NCI-H2196 (cell line): ENCODE measurements at regions not wholly inside any gene's neighbourhood (a gene's known extent, or its start where the extent isn't known, plus 50 kb on each side); places are given as distances from the start of the nearest gene placed in this dataset.

Source experiments
- DNase-seq: peaks from one replicate; lab custom pipeline; 2025; ENCODE audit not compliant: unreplicated experiment; lab: John Stamatoyannopoulos, UW

DNA sequence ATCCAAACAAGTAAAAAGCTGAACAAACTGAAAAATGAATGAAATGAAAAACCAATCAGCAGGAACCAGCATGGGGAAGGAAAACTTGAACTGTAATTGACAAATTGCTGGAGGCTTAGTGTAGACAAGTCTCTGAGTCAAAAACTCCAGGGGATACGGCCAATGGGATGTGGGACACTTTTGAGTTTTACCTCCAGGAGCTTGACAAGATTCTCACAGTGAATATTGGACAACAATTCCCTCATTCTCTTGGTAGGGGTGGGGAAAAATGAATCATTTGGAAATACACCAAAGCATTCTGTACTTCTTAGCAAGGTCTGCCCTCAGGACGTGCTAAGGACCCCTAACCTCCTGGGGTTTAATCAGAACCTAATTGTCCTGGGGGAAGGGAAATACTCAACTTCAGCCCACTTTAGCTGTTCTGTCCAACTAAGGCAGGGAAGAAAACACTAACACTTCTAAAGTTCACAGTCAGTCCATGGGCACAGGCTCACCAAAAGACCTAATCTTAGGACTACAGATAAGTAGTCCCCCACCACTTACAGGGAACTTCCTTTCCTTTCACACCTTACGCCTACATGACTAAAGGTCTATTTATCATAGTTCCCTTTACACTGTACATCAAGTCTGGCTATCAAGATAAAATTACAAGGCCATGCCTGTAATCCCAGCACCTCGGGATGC, 60.7 kb upstream of the CDC42BPA start:
- DNase-seq = no peak

DNA sequence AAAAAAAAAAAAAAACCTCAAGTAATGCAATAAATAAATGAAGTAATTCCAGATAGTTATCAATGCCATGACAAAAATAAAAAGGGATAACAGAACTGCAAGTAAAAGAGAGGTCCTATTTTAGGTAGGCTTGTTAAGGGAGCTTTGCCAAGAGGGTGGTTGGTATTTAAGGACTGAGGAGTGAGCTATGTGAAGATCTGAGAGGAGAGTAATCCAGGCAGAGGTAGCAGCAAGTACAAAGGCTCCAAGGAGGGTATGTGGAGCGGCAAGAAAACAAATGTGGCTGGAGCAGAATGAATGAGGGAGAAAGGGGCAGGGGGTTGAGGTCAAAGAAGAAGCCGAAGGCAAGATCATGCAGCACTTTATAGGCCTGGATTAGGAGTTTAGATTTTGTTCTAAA, 59.9 kb upstream of the CDC42BPA start:
- no peak for DNase-seq

DNA sequence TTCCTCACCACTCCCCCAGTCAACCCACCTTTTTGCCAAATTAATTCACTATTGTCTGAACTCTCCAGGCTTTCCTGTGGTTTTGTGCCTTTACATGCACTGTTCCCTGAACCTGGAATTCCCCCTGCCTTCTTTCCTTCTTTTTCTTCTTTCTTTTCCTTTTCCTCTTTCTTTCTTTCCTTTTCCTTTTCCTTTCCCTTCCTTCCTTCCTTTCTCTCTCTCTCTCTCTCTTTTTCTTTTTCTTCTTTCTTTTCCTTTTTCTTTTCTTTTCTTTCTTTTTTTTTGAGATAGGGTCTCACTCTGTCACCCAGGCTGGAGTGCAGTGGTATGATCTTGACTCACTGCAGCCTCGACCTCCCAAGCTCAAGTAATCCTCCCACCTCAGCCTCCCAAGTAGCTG, 56.6 kb upstream of the CDC42BPA start:
- no peak for DNase-seq

DNA sequence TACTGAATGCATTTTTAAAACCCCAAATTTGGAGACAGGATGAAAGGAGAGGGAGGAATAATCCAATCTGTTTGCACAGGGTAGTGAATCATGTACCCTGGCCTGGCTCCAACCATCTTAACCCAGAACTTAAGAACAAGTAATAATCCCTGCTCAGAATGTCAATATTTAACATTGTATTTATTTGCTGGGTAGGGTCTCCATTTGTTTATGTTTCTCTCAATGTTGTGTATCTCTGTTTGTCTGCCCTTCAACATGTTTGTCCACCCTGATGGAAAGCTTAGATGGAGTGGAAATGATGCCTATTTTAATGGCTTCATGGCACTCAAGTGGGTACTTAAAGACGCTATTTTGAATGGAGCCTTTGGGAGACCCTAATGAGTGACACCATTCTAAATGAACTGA, 54.4 kb upstream of the CDC42BPA start:
- DNase-seq = no peak

DNA sequence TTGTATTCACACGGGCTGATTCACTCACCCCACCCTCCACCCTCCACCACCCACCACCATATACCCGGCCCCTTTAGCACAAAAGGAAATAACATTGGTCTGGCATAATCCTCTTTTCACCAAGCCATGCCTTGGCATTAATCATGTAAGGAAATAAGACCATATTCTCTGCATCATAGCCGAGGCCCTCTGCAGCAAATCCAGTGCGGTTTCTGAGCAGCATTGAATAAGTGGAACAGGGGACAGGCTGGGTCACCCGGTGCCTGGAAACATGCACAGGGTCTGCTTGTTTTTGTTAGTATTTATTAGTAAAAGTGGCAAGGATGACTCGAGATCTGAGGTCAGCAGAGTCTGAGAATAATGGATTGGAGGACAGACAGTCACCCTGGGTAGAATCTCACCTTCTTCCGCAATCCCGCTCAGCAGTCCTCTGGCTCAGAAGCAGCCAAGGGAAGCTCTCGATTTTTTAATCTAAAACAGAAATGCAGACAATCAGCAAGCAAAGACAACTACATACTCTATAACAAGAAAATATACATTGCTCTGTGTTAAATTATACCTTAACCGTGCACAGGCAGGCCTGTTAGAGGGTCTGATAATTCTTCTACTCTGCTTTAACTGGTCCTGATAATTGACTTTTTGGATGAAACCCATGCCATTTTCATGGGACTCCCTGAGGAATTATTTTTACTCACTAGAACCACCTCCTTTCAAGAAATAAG, 52.4 kb upstream of the CDC42BPA start:
- no peak for DNase-seq

DNA sequence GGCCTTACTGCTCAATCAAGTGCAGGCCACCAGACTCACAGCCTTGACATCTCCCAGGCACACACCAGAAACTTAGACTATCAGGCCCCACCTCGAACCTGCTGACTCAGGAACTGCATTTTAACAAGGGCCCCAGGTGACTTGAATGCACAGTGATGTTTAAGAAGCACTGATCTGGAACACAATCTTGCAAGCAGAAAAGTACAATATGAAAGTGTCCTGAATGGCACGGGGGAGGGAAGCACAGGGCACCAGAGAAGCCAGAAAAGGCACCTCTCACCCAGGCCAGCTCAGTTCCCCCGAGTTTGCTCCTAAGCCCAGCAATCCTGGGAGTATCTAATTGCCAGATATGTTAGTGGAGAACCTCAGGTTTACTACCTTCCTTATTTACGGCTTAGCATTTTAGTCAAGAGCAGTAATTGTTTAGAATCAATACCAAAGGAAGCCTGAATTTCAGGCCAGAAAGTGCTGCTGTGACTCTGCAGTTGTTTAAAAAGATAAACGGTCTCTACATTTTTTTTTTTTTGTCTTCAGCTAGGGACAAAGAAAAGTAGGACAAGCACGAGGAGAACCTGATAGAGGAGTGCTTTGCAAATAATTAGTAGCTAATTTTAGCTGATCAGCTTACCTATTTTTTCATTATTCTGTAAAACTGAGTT, 50.9 kb upstream of the CDC42BPA start:
- no peak for DNase-seq
